SK-N-SH treated with all-trans-retinoic acid at 6 μM for 48 hours (cell line): ENCODE measurements at regions not wholly inside any gene's neighbourhood (a gene's known extent, or its start where the extent isn't known, plus 50 kb on each side); places are given as distances from the start of the nearest gene placed in this dataset.

Source experiments
- ATAC-seq: fragments of 200-7000 bp; cut with Tn5 transposase; 3 replicates; pipeline ENCODE4 v1.9.1; 2020; ENCODE audit warnings: mild to moderate bottlenecking, moderate library complexity
- ARNTL ChIP-seq: fragments of 450-650 bp; formaldehyde crosslinking; IDR thresholded peaks from 2 replicates; pipeline ENCODE4 v1.5.0; 2020; ENCODE audit warnings: low read depth, mild to moderate bottlenecking, moderate library complexity, borderline replicate concordance
- BACH2 ChIP-seq: fragments of 250-450 bp; sonication (Bioruptor Pico); IDR thresholded peaks from 2 replicates; pipeline ENCODE4 v1.9.0; 2021; ENCODE audit warnings: mild to moderate bottlenecking, borderline replicate concordance
- CREB5 ChIP-seq: fragments of 250-450 bp; sonication (Bioruptor Pico); IDR thresholded peaks from 2 replicates; pipeline ENCODE4 v1.5.1; 2020; ENCODE audit warnings: low read depth, mild to moderate bottlenecking, moderate library complexity
- CSDC2 ChIP-seq: fragments of 250-450 bp; sonication (Bioruptor Pico); IDR thresholded peaks from 2 replicates; pipeline ENCODE4 v1.5.0; 2020; ENCODE audit warnings: mild to moderate bottlenecking, moderate library complexity
- CSRNP3 ChIP-seq: fragments of 250-450 bp; sonication (Bioruptor Pico); IDR thresholded peaks from 2 replicates; pipeline ENCODE4 v1.5.1; 2021; ENCODE audit warnings: mild to moderate bottlenecking, moderate library complexity
- GLIS3 ChIP-seq: fragments of 250-450 bp; sonication (Bioruptor Pico); IDR thresholded peaks from 2 replicates; pipeline ENCODE4 v1.5.0; 2020; ENCODE audit warnings: mild to moderate bottlenecking, moderate library complexity
- ISL1 ChIP-seq: fragments of 250-450 bp; sonication (Bioruptor Pico); IDR thresholded peaks from 2 replicates; pipeline ENCODE4 v2.1.2; 2022; ENCODE audit warnings: mild to moderate bottlenecking, moderate library complexity
- OSR1 ChIP-seq: fragments of 250-450 bp; sonication (Bioruptor Pico); IDR thresholded peaks from 2 replicates; pipeline ENCODE4 v1.8.0; 2022; ENCODE audit warnings: moderate library complexity, mild to moderate bottlenecking, inconsistent platforms
- PATZ1 ChIP-seq: fragments of 250-450 bp; sonication (Bioruptor Pico); IDR thresholded peaks from 2 replicates; pipeline ENCODE4 v1.8.0; 2020; ENCODE audit warnings: mild to moderate bottlenecking, moderate library complexity, borderline replicate concordance
- POU6F1 ChIP-seq: fragments of 250-450 bp; sonication (Bioruptor Pico); IDR thresholded peaks from 2 replicates; pipeline ENCODE4 v1.8.0; 2021; ENCODE audit warnings: low read depth, mild to moderate bottlenecking, moderate library complexity, borderline replicate concordance
- PPARA ChIP-seq: fragments of 250-450 bp; sonication (Bioruptor Pico); IDR thresholded peaks from 2 replicates; pipeline ENCODE4 v1.5.0; 2020; ENCODE audit warnings: mild to moderate bottlenecking, borderline replicate concordance
- RARB ChIP-seq: fragments of 250-450 bp; sonication (Bioruptor Pico); IDR thresholded peaks from 2 replicates; pipeline ENCODE4 v1.8.0; 2021; ENCODE audit warnings: mild to moderate bottlenecking, moderate library complexity
- SNAI2 ChIP-seq: fragments of 250-450 bp; sonication (Bioruptor Pico); IDR thresholded peaks from 2 replicates; pipeline ENCODE4 v1.5.0; 2020; ENCODE audit warnings: mild to moderate bottlenecking, moderate library complexity
- TCF4 ChIP-seq: fragments of 250-450 bp; sonication (Bioruptor Pico); IDR thresholded peaks from 2 replicates; pipeline ENCODE4 v1.8.0; 2021; ENCODE audit warnings: mild to moderate bottlenecking, moderate library complexity, borderline replicate concordance
- TOX ChIP-seq: fragments of 250-450 bp; sonication (Bioruptor Pico); IDR thresholded peaks from 2 replicates; pipeline ENCODE4 v1.8.0; 2021; ENCODE audit warnings: mild to moderate bottlenecking, moderate library complexity, borderline replicate concordance
- TSHZ2 ChIP-seq: fragments of 250-450 bp; sonication (Bioruptor Pico); IDR thresholded peaks from 2 replicates; pipeline ENCODE4 v1.5.0; 2020; ENCODE audit warnings: mild to moderate bottlenecking, moderate library complexity
- ZC3H10 ChIP-seq: fragments of 250-450 bp; sonication (Bioruptor Pico); IDR thresholded peaks from 2 replicates; pipeline ENCODE4 v1.5.1; 2021; ENCODE audit warnings: mild to moderate bottlenecking, moderate library complexity
- ZFP3 ChIP-seq: fragments of 250-450 bp; sonication (Bioruptor Pico); IDR thresholded peaks from 2 replicates; pipeline ENCODE4 v1.5.0; 2020; ENCODE audit warnings: mild to moderate bottlenecking, moderate library complexity
- ZFP30 ChIP-seq: fragments of 450-650 bp; formaldehyde crosslinking; IDR thresholded peaks from 2 replicates; pipeline ENCODE4 v1.5.0; 2022; ENCODE audit warnings: mild to moderate bottlenecking, moderate library complexity
- ZNF565 ChIP-seq: fragments of 450-650 bp; formaldehyde crosslinking; conservative IDR thresholded peaks from 2 replicates; pipeline ENCODE4 v1.5.0; 2020; ENCODE audit warnings: low read depth, mild to moderate bottlenecking, moderate library complexity
- ZNF70 ChIP-seq: fragments of 450-650 bp; formaldehyde crosslinking; IDR thresholded peaks from 2 replicates; pipeline ENCODE4 v1.5.0; 2020; ENCODE audit warnings: mild to moderate bottlenecking, moderate library complexity
- ZNF8 ChIP-seq: fragments of 450-650 bp; formaldehyde crosslinking; IDR thresholded peaks from 2 replicates; pipeline ENCODE4 v1.5.0; 2020; ENCODE audit warnings: mild to moderate bottlenecking, moderate library complexity

GRCh38 chr17:77687921-77688320, 270.6 kb upstream of the TNRC6C start:
- TF ChIP-seq ZFP3 (CRISPR knock-in tag) = no peak
- TF ChIP-seq PATZ1 = no peak
- no peak for TF ChIP-seq PPARA (CRISPR knock-in tag)
- TF ChIP-seq TCF4 (CRISPR knock-in tag) = no peak
- no peak for TF ChIP-seq CSDC2
- TF ChIP-seq GLIS3 (CRISPR knock-in tag) = no peak
- TF ChIP-seq ZNF565 (CRISPR knock-in tag) = no peak
- no peak for TF ChIP-seq CREB5 (CRISPR knock-in tag)
- no peak for TF ChIP-seq ZC3H10 (CRISPR knock-in tag)
- no peak for TF ChIP-seq RARB (CRISPR knock-in tag)
- TF ChIP-seq CSRNP3 (CRISPR knock-in tag) = no peak
- no peak for TF ChIP-seq ZFP30
- TF ChIP-seq ZNF70 (CRISPR knock-in tag) = no peak
- TF ChIP-seq TSHZ2 = no peak
- TF ChIP-seq ZNF8 (CRISPR knock-in tag) = no peak
- TF ChIP-seq BACH2 (CRISPR knock-in tag) = no peak
- no peak for TF ChIP-seq POU6F1 (CRISPR knock-in tag)
- no peak for TF ChIP-seq ISL1 (CRISPR knock-in tag)
- TF ChIP-seq, all 23 proteins: peak for 0
- ATAC-seq = no peak

GRCh38 chr17:77688369-77688768, 270.1 kb upstream of the TNRC6C start:
- TF ChIP-seq TOX (CRISPR knock-in tag) (no peak), ZFP30 (no peak), ZFP3 (CRISPR knock-in tag) (no peak), PATZ1 (no peak), OSR1 (CRISPR knock-in tag) (no peak), ARNTL (CRISPR knock-in tag) (no peak), ZNF8 (CRISPR knock-in tag) (no peak), RARB (CRISPR knock-in tag) (no peak), TCF4 (CRISPR knock-in tag) (no peak), SNAI2 (CRISPR knock-in tag) (no peak)
- no peak for ATAC-seq
